Kidney epithelial cell (primary cell): ENCODE measurements at regions not wholly inside any gene's neighbourhood (a gene's known extent, or its start where the extent isn't known, plus 50 kb on each side); places are given as distances from the start of the nearest gene placed in this dataset.

Experiments
- DNase-seq: peaks from one replicate; pipeline ENCODE4 v3.0.0-alpha.2; 2010; ENCODE audit warnings: low read depth
- H3K27me3 ChIP-seq: 2 replicates; pipeline ENCODE4 v1.6.0; 2011; ENCODE audit warnings: low read length; ENCODE audit not compliant: control insufficient read depth, insufficient read depth
- H3K36me3 ChIP-seq: 2 replicates; pipeline ENCODE4 v1.5.1; 2011; ENCODE audit warnings: low read length; ENCODE audit not compliant: control insufficient read depth, insufficient read depth
- H3K4me3 ChIP-seq: 2 replicates; pipeline ENCODE4 v1.5.1; 2011; ENCODE audit warnings: low read depth, mild to moderate bottlenecking, control low read depth, low read length
- CTCF ChIP-seq: IDR thresholded peaks from 2 replicates; pipeline ENCODE4 v1.5.1; 2011; ENCODE audit warnings: mild to moderate bottlenecking, moderate library complexity, low read length, control low read depth, inconsistent platforms; ENCODE audit not compliant: insufficient read depth, poor library complexity, severe bottlenecking

DNA sequence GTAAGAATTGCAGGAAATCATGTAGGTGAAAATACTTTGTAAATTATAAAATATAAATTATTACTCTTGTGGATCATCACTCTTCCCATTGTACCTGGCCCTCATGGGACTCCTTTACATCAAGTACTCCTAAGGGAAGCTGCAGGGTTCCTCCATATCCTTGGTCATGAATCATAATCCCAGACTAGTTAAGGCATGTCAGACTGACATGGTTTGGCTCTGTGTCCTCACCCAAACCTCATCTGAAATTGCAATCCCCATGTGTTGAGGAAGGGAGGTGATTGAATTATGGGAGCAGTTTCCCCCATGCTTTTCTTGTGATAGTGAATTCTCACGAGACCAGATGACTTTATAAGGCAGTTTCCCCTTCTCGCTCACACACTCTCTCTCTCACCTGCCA is 77.1 kb downstream of the CMPK2 start:
- no peaks in the 10 kb centered on the region for H3K36me3 ChIP-seq
- H3K27me3 ChIP-seq = no peaks in the 10 kb centered on the region
- DNase-seq = no peak
- no peak for TF ChIP-seq CTCF
- no peak overlapping the region for H3K4me3 ChIP-seq

DNA sequence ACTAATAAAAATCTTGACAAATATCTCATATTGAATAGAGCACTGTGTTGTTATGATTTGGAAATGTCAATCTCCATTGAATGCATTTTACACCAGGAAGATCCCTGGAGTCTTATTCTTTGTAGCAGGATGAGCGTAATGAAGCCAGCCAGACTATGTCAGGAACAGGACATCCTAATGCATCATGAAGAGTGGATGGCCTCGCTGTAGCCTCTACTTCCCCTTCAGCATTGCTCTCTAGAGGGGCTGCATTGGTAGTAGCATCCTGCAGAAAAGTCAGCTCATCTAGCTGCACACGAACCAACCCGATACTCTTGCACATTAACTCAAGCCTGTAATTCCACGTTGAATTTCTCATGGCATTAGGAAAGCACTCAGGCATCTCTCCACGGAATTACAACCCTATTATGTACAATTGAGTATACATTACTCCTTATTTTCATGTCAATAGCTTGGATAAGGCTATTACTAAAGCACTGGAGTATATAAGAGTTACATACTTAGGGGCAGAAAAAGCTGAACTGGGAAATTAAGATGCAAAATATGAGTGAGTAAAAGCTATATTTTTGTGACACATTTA is 76.1 kb downstream of the CMPK2 start:
- Histone ChIP-seq H3K27me3 (no peaks in the 10 kb centered on the region), H3K36me3 (no peaks in the 10 kb centered on the region), H3K4me3 (no peak overlapping the region)
- DNase-seq = no peak
- no peak for TF ChIP-seq CTCF

GRCh38 chr2:6791682-6792081 is 74.0 kb downstream of the CMPK2 start:
- Histone ChIP-seq H3K36me3 (no peaks in the 10 kb centered on the region), H3K4me3 (no peak overlapping the region), H3K27me3 (no peaks in the 10 kb centered on the region)
- TF ChIP-seq CTCF = no peak
- no peak for DNase-seq

- TF ChIP-seq CTCF = no peak
- DNase-seq = no peak
These were observed 72.8 kb downstream of the CMPK2 start for GRCh38 chr2:6792883-6793282.

GRCh38 chr2:6793371-6793770 is 72.3 kb downstream of the CMPK2 start:
- Histone ChIP-seq H3K27me3 (no peaks in the 10 kb centered on the region), H3K4me3 (no peak overlapping the region), H3K36me3 (no peaks in the 10 kb centered on the region)
- DNase-seq = peak; percentile 43
- no peak for TF ChIP-seq CTCF

More at GRCh38 chr2:6792883-6793282, 72.8 kb downstream of the CMPK2 start:
- Histone ChIP-seq H3K27me3 (no peaks in the 10 kb centered on the region), H3K4me3 (no peak overlapping the region), H3K36me3 (no peaks in the 10 kb centered on the region)

DNA sequence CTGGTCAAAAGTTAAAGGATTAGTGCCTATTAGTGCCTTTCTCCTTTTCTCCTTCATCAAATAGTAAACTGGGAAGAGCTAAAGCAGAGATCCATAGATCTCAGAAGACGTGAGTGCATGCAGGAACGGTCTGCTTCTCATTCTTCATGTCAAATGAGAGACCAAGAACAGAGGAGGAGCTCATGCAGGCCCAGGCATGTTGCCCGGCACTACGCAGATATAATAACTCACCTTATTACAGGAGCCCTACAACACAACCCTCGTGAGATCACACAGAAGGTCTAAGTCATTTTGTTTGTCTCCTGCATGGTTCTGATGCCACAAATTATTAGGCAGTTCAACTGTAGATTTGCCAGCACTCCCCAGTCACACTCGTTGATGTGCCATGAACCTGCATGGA is 71.8 kb downstream of the CMPK2 start:
- no peak for DNase-seq
- no peak overlapping the region for H3K4me3 ChIP-seq
- no peaks in the 10 kb centered on the region for H3K27me3 ChIP-seq
- no peaks in the 10 kb centered on the region for H3K36me3 ChIP-seq
- TF ChIP-seq CTCF = no peak
